ENCODE measurements at regions not wholly inside any gene's neighbourhood (a gene's known extent, or its start where the extent isn't known, plus 50 kb on each side); places are given as distances from the start of the nearest gene placed in this dataset.

- no peak overlapping the region for H4K91ac ChIP-seq (replicated peaks; ENCODE audit: insufficient read length, low read length)
- WGBS, 2 experiments (ENCODE audit: extremely low coverage in 1 of 2, insufficient coverage in 1 of 2, insufficient read length in 1 of 2, insufficient replicate concordance in 2 of 2, low coverage in 1 of 2, low lambda C conversion rate in 2 of 2, missing lambda C conversion rate in 1 of 2) = 94% methylated on average over 1 of the region's 1 CpG; no CpG with 5 or more reads in 1 of the 2 experiments
Observed at GRCh38 chr11:104620991-104621390, 277.3 kb downstream of the CASP12 start.

More at GRCh38 chr11:104620991-104621390, 277.3 kb downstream of the CASP12 start:
- FAIRE-seq (no peak), DNase-seq (ENCODE audit: low read depth in 1 of 2, low spot score in 2 of 2) (no peak)
- Histone ChIP-seq H3K27me3 (replicated peaks in 1 of 4; ENCODE audit: control insufficient read depth in 3 of 4, extremely low read depth in 1 of 4, insufficient read depth in 3 of 4, low read length in 3 of 4) (no peaks in the 10 kb centered on the region), H4K20me1 (replicated peaks in 1 of 2; ENCODE audit: control insufficient read depth in 1 of 2, insufficient read depth in 2 of 2, low read length in 2 of 2) (no peaks in the 10 kb centered on the region), H2BK15ac (ENCODE audit: low read length) (no peak overlapping the region), H3K79me2 (ENCODE audit: control insufficient read depth in 1 of 2, insufficient read depth in 2 of 2, low read length in 2 of 2) (no peaks in the 10 kb centered on the region), H2BK12ac (ENCODE audit: low read depth, low read length) (no peak overlapping the region), H3K14ac (ENCODE audit: insufficient read length) (no peak overlapping the region), H3K4me2 (ENCODE audit: insufficient read depth in 1 of 2, low read depth in 2 of 2, low read length in 2 of 2) (no peak overlapping the region), H3K27ac (ENCODE audit: low read depth, low read length) (no peak overlapping the region), H4K8ac (ENCODE audit: extremely low read depth, insufficient read depth, low read length) (no peak overlapping the region), H3K9me3 (ENCODE audit: insufficient read depth in 2 of 2, low read depth in 1 of 2, low read length in 1 of 2) (no peaks in the 10 kb centered on the region), H3K79me1 (ENCODE audit: low read depth, low read length) (no peaks in the 10 kb centered on the region), H3K36me3 (ENCODE audit: control insufficient read depth in 2 of 4, insufficient read depth in 4 of 4, low read length in 3 of 4) (no peaks in the 10 kb centered on the region; a peak in 1 of 8 replicates), H3K23me2 (ENCODE audit: low read depth, low read length) (no peaks in the 10 kb centered on the region), H3K23ac (ENCODE audit: insufficient read length) (no peak overlapping the region), H3K18ac (ENCODE audit: extremely low read depth, low read length) (no peak overlapping the region), H3K9ac (replicated peaks in 1 of 4; ENCODE audit: extremely low read depth in 1 of 4, low read depth in 3 of 4, low read length in 3 of 4) (no peak overlapping the region), H2BK20ac (ENCODE audit: low read length) (no peak overlapping the region), H2BK5ac (ENCODE audit: low read depth, low read length) (no peak overlapping the region), H3K4me3 (ENCODE audit: extremely low read depth in 1 of 4, insufficient read depth in 2 of 4, low read depth in 3 of 4, low read length in 4 of 4) (no peak overlapping the region), H2AK5ac (ENCODE audit: low read depth, low read length) (no peak overlapping the region), H3K56ac (replicated peaks; ENCODE audit: insufficient read length, low read depth, low read length) (no peak overlapping the region), H2AFZ (ENCODE audit: low read length) (no peak overlapping the region), H3K4ac (replicated peaks; ENCODE audit: insufficient read length, low read depth, low read length) (no peak overlapping the region), H2BK120ac (replicated peaks; ENCODE audit: low read depth, low read length) (no peak overlapping the region), H4K5ac (ENCODE audit: insufficient read length, low read depth, low read length) (no peak overlapping the region), H3K4me1 (replicated peaks in 1 of 4; ENCODE audit: control insufficient read depth in 3 of 4, insufficient read depth in 4 of 4, low read length in 3 of 4) (peaks cover 0 to 14% (median 0%) of the 10 kb centered on the region in 4 experiments; a peak in 3 of 7 replicates)
- ChIA-PET POLR2A (ENCODE audit: partially characterized antibody) (no interaction called here), CTCF (ENCODE audit: partially characterized antibody) (interaction anchor here (1.4 to 1.8 kb wide), 2 partner anchors 11 to 12 kb away, joined by 5 to 6 read pairs; no protein-coding TSS in a partner anchor)
- TF ChIP-seq EZH2 (IDR thresholded peaks at IDR 0.05; ENCODE audit: low read depth, low read length, severe bottlenecking) (no peak), KDM5A (IDR thresholded peaks at IDR 0.05; ENCODE audit: low read length) (no peak), KDM4A (IDR thresholded peaks at IDR 0.05; ENCODE audit: low read depth, low read length, severe bottlenecking) (no peak), FOSL1 (IDR thresholded peaks at IDR 0.05; ENCODE audit: insufficient read depth, low read depth, low read length) (no peak), MAFK (IDR thresholded peaks at IDR 0.05; ENCODE audit: low read depth, low read length) (no peak), SP4 (IDR thresholded peaks at IDR 0.05; ENCODE audit: low read length) (no peak), POLR2AphosphoS5 (IDR thresholded peaks at IDR 0.05; ENCODE audit: low read depth, low read length) (no peak), CTBP2 (IDR thresholded peaks at IDR 0.05; ENCODE audit: borderline replicate concordance, insufficient read depth, insufficient read length, low read length) (no peak), TAF1 (IDR thresholded peaks at IDR 0.05; ENCODE audit: low read depth, low read length) (no peak), SIX5 (IDR thresholded peaks at IDR 0.05; ENCODE audit: low read depth, low read length) (no peak), JUN (IDR thresholded peaks at IDR 0.05; ENCODE audit: low read depth, low read length) (no peak)

Measured in H1 (cell line).